ENCODE measurements at regions not wholly inside any gene's neighbourhood (a gene's known extent, or its start where the extent isn't known, plus 50 kb on each side); places are given as distances from the start of the nearest gene placed in this dataset.

DNA sequence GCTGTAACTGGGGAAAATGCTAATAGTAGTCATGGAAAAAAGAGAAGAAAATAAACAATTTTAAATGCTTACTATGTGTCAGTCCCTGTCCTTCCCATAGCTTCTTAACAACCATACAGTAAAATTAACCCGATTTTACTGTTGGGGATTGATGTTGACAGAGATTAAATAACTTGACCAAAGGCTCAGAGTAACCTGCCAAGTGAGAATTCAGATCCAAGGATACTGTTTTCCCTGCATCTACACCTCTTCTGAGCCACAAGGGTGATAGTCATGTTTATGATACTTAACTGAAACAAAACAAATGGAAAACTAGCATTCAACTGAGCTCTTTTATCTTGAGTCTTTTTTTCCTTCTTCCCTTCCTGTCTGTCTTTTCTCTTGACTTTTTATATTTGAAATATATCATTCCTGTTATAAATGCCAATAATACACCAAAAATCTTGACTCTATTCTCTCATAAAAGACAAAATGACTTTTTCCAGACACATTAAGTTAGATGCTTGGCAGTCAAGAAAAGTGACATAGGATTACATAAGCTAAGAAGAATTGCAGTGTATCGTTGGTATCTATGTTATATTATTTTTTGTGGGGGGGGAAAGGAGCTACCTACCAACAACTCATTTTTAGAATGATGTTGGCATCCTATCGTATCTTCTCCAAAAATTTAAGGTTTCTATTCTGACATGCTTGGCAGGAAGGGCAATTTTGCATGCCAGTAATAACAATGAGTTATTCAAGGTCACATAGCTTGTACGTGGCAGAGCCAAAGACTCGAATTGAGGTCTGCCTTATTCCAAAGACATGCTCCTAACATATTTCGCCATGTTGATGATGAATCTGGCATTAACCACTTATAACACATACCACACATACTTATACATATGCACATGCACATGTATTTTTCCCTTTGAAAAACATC is 306.6 kb upstream of the KCNH8 start:
- no peaks in the 10 kb centered on the region for H3K27me3 ChIP-seq
- no peaks in the 10 kb centered on the region for H3K36me3 ChIP-seq
- no peaks in the 10 kb centered on the region for H3K4me1 ChIP-seq (ENCODE audit: low read depth)
- no peak overlapping the region for H3K27ac ChIP-seq
- H3K4me3 ChIP-seq, result no peak overlapping the region
- no peaks in the 10 kb centered on the region for H3K9me3 ChIP-seq (ENCODE audit: low read depth)
- peak in 1 of 2 donors; percentile 11 for DNase-seq (ENCODE audit: low read depth in 1 of 2, low spot score in 1 of 2)
- TF ChIP-seq, protein P1, sequence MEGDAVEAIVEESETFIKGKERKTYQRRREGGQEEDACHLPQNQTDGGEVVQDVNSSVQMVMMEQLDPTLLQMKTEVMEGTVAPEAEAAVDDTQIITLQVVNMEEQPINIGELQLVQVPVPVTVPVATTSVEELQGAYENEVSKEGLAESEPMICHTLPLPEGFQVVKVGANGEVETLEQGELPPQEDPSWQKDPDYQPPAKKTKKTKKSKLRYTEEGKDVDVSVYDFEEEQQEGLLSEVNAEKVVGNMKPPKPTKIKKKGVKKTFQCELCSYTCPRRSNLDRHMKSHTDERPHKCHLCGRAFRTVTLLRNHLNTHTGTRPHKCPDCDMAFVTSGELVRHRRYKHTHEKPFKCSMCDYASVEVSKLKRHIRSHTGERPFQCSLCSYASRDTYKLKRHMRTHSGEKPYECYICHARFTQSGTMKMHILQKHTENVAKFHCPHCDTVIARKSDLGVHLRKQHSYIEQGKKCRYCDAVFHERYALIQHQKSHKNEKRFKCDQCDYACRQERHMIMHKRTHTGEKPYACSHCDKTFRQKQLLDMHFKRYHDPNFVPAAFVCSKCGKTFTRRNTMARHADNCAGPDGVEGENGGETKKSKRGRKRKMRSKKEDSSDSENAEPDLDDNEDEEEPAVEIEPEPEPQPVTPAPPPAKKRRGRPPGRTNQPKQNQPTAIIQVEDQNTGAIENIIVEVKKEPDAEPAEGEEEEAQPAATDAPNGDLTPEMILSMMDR (IDR thresholded peaks at IDR 0.05; ENCODE audit: low read depth, low read length), result no peak

DNA sequence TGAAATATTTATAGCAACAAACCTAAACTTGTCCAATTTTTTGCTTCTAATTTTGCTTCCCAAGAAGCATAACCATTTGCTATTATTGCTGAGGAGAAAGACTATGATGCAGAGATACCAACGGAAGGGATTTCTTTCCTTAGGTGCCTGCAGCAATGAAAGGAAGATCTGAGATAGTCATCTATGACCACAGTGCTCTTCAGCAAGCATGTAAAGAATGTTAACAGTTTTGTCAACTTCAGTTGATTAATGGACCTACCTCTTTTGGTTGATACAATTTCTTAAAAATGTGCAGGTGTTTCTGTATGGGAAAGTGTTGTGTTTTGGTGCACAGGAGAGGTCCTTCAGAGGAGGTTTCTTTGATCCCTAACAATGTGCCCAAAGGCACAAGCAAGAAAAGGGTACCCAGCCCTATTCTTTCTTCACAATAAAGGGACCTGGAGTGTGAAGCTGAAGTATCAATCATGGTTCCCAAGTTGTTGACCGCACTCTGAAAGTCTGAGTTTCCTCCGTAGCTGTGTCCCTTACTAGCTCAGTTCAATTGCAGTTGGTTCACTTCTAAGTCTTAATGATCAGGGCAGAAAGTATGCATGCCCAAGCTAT is 307.7 kb upstream of the KCNH8 start:
- Histone ChIP-seq H3K27me3 (no peaks in the 10 kb centered on the region), H3K4me3 (no peak overlapping the region), H3K4me1 (ENCODE audit: low read depth) (no peaks in the 10 kb centered on the region), H3K36me3 (no peaks in the 10 kb centered on the region), H3K9me3 (ENCODE audit: low read depth) (no peaks in the 10 kb centered on the region), H3K27ac (no peak overlapping the region)
- DNase-seq (ENCODE audit: low read depth in 1 of 2, low spot score in 1 of 2), result no peak
- TF ChIP-seq, protein P1 (IDR thresholded peaks at IDR 0.05; ENCODE audit: low read depth, low read length), result no peak

DNA sequence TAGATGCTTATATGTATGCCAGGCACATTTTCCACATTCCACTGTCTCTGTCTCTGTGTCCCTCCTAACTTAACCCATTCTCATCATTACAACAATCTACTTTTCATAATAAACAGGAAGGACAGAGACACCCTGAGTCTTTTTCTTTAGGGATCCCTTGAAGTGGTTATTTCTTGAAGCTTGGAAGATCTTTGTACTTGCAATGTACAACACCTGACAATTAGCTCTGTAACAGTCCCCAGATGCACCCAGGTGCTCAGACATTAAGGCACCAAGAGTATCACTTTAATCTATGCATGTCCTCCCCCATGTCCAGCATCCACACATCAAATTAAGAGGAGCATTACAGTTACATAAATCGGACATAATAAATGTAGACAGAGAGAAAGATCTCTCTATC is 309.6 kb upstream of the KCNH8 start:
- TF ChIP-seq, protein P1 (IDR thresholded peaks at IDR 0.05; ENCODE audit: low read depth, low read length), result no peak
- no peak overlapping the region for H3K27ac ChIP-seq
- no peak for DNase-seq (ENCODE audit: low read depth in 1 of 2, low spot score in 1 of 2)
- no peaks in the 10 kb centered on the region for H3K9me3 ChIP-seq (ENCODE audit: low read depth)
- no peaks in the 10 kb centered on the region for H3K27me3 ChIP-seq
- H3K36me3 ChIP-seq, result no peaks in the 10 kb centered on the region
- no peak overlapping the region for H3K4me3 ChIP-seq
- H3K4me1 ChIP-seq (ENCODE audit: low read depth), result no peaks in the 10 kb centered on the region

DNA sequence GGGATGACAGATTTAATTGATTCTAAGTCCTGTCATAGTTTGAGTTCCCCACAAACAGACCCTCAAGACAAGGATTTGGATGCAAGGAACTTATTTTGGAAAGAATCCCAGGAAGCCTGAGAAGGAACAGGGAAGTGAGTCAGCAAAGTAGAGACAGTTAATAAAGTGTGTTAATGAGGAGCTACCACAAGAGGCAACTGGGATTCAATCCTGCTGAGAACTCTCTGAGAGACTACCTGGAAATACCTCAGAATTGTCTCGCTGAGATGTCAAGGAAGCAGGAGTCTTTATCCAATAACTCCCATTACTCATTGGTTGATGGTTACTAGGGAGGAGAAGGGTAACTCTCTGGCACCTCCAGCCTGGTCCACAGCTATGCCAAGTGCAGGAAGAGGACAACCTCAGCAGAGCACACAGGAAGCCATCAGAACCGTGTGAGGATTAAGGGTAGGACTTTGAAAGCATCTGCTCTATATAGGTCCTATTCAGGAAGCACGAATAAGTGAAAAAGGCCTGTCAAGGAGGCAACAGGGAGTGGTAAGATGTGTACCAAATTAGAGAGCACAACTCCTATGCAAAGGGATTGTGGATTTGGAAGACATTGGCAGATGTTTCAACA is 311.1 kb upstream of the KCNH8 start:
- H3K36me3 ChIP-seq, result no peaks in the 10 kb centered on the region
- DNase-seq (ENCODE audit: low read depth in 1 of 2, low spot score in 1 of 2), result no peak
- H3K27ac ChIP-seq, result no peak overlapping the region
- H3K27me3 ChIP-seq, result no peaks in the 10 kb centered on the region
- H3K4me3 ChIP-seq, result no peak overlapping the region
- H3K9me3 ChIP-seq (ENCODE audit: low read depth), result no peaks in the 10 kb centered on the region
- H3K4me1 ChIP-seq (ENCODE audit: low read depth), result no peaks in the 10 kb centered on the region
- TF ChIP-seq, protein P1 (IDR thresholded peaks at IDR 0.05; ENCODE audit: low read depth, low read length), result no peak

DNA sequence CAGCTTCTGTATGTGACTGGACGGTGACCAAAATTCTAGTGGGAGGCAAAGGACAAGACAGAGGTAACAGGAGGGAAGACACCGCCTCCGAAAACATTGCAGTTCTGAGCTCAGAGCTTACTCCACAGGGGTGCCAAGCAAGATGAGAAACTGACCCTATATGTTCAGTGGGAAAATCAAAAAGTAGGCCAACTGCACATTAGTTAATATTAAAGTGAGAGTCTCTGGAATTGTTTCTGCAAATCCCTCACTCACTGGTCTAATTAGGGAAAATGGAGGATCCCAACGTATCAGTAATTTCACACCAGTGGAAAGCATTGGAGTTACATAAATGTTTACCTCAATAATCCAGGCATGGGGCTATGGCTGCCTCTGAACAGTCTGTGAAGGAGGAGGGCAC is 313.3 kb upstream of the KCNH8 start:
- Histone ChIP-seq H3K4me3 (no peak overlapping the region), H3K9me3 (ENCODE audit: low read depth) (no peaks in the 10 kb centered on the region), H3K36me3 (no peaks in the 10 kb centered on the region), H3K27me3 (no peaks in the 10 kb centered on the region), H3K4me1 (ENCODE audit: low read depth) (no peaks in the 10 kb centered on the region), H3K27ac (no peak overlapping the region)
- DNase-seq (ENCODE audit: low read depth in 1 of 2, low spot score in 1 of 2), result no peak
- TF ChIP-seq, protein P1 (IDR thresholded peaks at IDR 0.05; ENCODE audit: low read depth, low read length), result no peak

All from cardiac muscle cell (in vitro differentiated cells and primary cell).